Kidney (tissue), 13 donors: ENCODE measurements at regions not wholly inside any gene's neighbourhood (a gene's known extent, or its start where the extent isn't known, plus 50 kb on each side); places are given as distances from the start of the nearest gene placed in this dataset.

Experiments used
- DNase-seq, 5 donors: peaks; one replicate each; pipeline ENCODE4 v3.0.0-alpha.2; 2013 to 2020
- FAIRE-seq: peaks from 2 replicates; lab custom pipeline; 2012; peaks lifted over from hg19 to GRCh38; lab: Jason Lieb, UNC
- H3K27ac ChIP-seq, 2 donors: one replicate each; pipeline ENCODE4 v1.7.0; 2013; ENCODE audit warnings: low read depth in 2 of 2, low read length in 2 of 2, inconsistent platforms in 1 of 2
- H3K27me3 ChIP-seq: one replicate; pipeline ENCODE4 v1.7.1; 2013; ENCODE audit warnings: low read length, inconsistent platforms; ENCODE audit not compliant: control insufficient read depth, insufficient read depth
- H3K36me3 ChIP-seq, 3 donors: one replicate each; pipeline versions ENCODE4 v1.7.0 to v1.7.1; 2013; ENCODE audit warnings: low read length in 3 of 3, control low read depth in 1 of 3, inconsistent platforms in 1 of 3; ENCODE audit not compliant: insufficient read depth in 3 of 3, control insufficient read depth in 2 of 3
- H3K4me1 ChIP-seq, 3 donors: one replicate each; pipeline versions ENCODE4 v1.7.0 to v1.7.1; 2013; ENCODE audit warnings: low read length in 3 of 3, inconsistent platforms in 1 of 3, low read depth in 1 of 3; ENCODE audit not compliant: control insufficient read depth in 2 of 3, insufficient read depth in 2 of 3
- H3K4me3 ChIP-seq, 3 donors: one replicate each; pipeline versions ENCODE4 v1.7.0 to v1.8.1; 2013; ENCODE audit warnings: low read length in 3 of 3, control low read depth in 1 of 3, inconsistent platforms in 1 of 3
- H3K9ac ChIP-seq, 3 donors: one replicate each; pipeline versions ENCODE4 v1.7.0 to v1.7.1; 2013; ENCODE audit warnings: low read length in 3 of 3, control low read depth in 1 of 3, inconsistent platforms in 1 of 3
- H3K9me3 ChIP-seq, 3 donors: one replicate each; pipeline versions ENCODE4 v1.7.0 to v1.7.1; 2013; ENCODE audit warnings: low read length in 3 of 3, control low read depth in 1 of 3, inconsistent platforms in 1 of 3; ENCODE audit not compliant: control insufficient read depth in 2 of 3, insufficient read depth in 1 of 3
- CTCF ChIP-seq: IDR thresholded peaks from 3 replicates; pipeline ENCODE4 v1.5.1; 2012; ENCODE audit warnings: mild to moderate bottlenecking, moderate library complexity, borderline replicate concordance; ENCODE audit not compliant: insufficient read depth; ENCODE audit errors: extremely low read depth
- intact Hi-C: fragments of 100-400 bp; cut with DNase I; formaldehyde crosslinking; loops from one replicate; pipeline ENCODE4 v1.11.1; 2022
- donor health status: control.
- donor health status: control.
- donor health status: control.
- donor health status: control.
- donor health status: control.
- donor health status: DM: yes; HTN: yes; CAD: no.
- donor health status: Normal renal cell carcinoma (clear cell type).

DNA sequence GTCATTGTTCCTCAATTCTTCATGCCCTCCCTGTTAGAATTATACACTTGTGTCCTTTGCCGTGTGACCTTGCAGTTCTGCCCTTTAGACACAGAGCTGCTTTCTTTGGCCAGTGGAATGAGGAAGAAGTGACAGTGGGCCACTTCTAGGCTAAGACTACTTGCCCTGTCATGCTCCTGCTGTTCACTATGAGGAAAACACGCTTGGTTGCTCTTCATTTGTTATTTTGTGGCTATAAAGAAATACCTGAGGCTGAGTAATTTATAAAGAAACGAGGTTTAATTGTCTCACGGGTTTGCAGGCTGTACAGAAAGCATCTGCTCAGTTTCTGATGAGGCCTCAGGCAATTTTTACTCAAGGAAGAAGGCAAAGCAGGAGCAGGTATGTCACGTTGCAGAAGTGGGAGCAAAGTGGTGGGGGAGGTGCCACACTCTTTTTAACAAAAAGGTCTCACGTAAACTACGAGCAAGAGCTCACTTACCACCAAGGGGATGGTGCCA, 279.1 kb upstream of the DMAC1 start:
- Histone ChIP-seq H3K27ac (no peak overlapping the region), H3K9ac (no peak overlapping the region), H3K27me3 (no peaks in the 10 kb centered on the region), H3K36me3 (no peaks in the 10 kb centered on the region), H3K4me1 (no peaks in the 10 kb centered on the region), H3K4me3 (no peak overlapping the region), H3K9me3 (no peaks in the 10 kb centered on the region)
- no peak for TF ChIP-seq CTCF
- no peak for FAIRE-seq
- intact Hi-C loops: no loop called here
- DNase-seq: no peak

- DNase-seq (no peak), FAIRE-seq (no peak)
- no peaks in the 10 kb centered on the region for H3K27me3 ChIP-seq
- no peak for TF ChIP-seq CTCF
- no peaks in the 10 kb centered on the region for H3K4me1 ChIP-seq
- H3K9ac ChIP-seq: no peak overlapping the region
- intact Hi-C loops: no loop called here
- H3K4me3 ChIP-seq: no peak overlapping the region
- no peaks in the 10 kb centered on the region for H3K36me3 ChIP-seq
- H3K27ac ChIP-seq: no peak overlapping the region
- no peaks in the 10 kb centered on the region for H3K9me3 ChIP-seq
These were observed 275.2 kb upstream of the DMAC1 start for GRCh38 chr9:8074713-8075286.

GRCh38 chr9:8071445-8071798, 271.8 kb upstream of the DMAC1 start:
- no peaks in the 10 kb centered on the region for H3K36me3 ChIP-seq
- no peak overlapping the region for H3K9ac ChIP-seq
- intact Hi-C loops: no loop called here
- H3K9me3 ChIP-seq: no peaks in the 10 kb centered on the region
- no peaks in the 10 kb centered on the region for H3K4me1 ChIP-seq
- H3K27ac ChIP-seq: no peak overlapping the region
- no peak overlapping the region for H3K4me3 ChIP-seq
- no peak for FAIRE-seq
- TF ChIP-seq CTCF: no peak
- no peaks in the 10 kb centered on the region for H3K27me3 ChIP-seq
- DNase-seq: no peak

GRCh38 chr9:8070779-8071444, 271.3 kb upstream of the DMAC1 start:
- no peak for TF ChIP-seq CTCF
- no peak overlapping the region for H3K27ac ChIP-seq
- DNase-seq (peak in 2 of 5 donors; percentile 24 to 57), FAIRE-seq (no peak)
- no peak overlapping the region for H3K9ac ChIP-seq
- no peaks in the 10 kb centered on the region for H3K36me3 ChIP-seq
- H3K27me3 ChIP-seq: no peaks in the 10 kb centered on the region
- H3K4me1 ChIP-seq: no peaks in the 10 kb centered on the region
- no peaks in the 10 kb centered on the region for H3K9me3 ChIP-seq
- intact Hi-C loops: no loop called here
- no peak overlapping the region for H3K4me3 ChIP-seq
